ENCODE measurements at regions not wholly inside any gene's neighbourhood (a gene's known extent, or its start where the extent isn't known, plus 50 kb on each side); places are given as distances from the start of the nearest gene placed in this dataset.

DNA sequence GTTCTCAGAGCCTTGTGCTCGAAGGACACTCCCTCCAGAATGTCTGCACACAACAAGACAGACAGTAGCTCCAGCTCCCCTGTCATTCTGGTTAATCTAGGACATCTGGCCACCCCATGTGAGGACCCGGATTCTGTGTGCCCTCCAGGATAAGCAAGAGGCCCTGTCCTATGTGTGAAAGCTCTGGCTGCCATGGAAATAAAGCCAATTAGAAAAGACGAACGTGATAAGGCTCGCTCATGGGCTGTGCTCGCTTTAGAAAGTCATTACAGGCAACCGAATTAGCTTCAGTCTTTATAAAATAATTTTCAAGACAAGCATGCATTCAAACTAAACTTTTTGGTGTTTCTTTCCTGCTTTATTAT, 263.4 kb downstream of the INHBA start:
- no peaks in the 10 kb centered on the region for H4K20me1 ChIP-seq (replicated peaks in 1 of 2; ENCODE audit: control insufficient read depth in 1 of 2, insufficient read depth in 2 of 2, low read length in 2 of 2)
- POLR2A ChIA-PET (ENCODE audit: partially characterized antibody), result no interaction called here
- no peaks in the 10 kb centered on the region for H3K79me1 ChIP-seq (ENCODE audit: low read depth, low read length)
- no peaks in the 10 kb centered on the region; the same call in 1 of the 2 replicates for H3K23me2 ChIP-seq (ENCODE audit: low read depth, low read length)
- TF ChIP-seq RAD21 (IDR thresholded peaks at IDR 0.05 in 1 of 2, conservative IDR thresholded peaks at IDR 0.05 in 1 of 2; ENCODE audit: low read depth in 2 of 2, low read length in 2 of 2), result no peak
- TF ChIP-seq MAFK (IDR thresholded peaks at IDR 0.05; ENCODE audit: low read depth, low read length), result no peak
- no peak for TF ChIP-seq SAP30 (IDR thresholded peaks at IDR 0.05; ENCODE audit: insufficient read depth, insufficient replicate concordance, low read length)
- TF ChIP-seq SP2 (IDR thresholded peaks at IDR 0.05; ENCODE audit: low read length), result no peak
- no peak for TF ChIP-seq HDAC6 (IDR thresholded peaks at IDR 0.05; ENCODE audit: low read depth, low read length)
- no peak for TF ChIP-seq PHF8 (conservative IDR thresholded peaks at IDR 0.05; ENCODE audit: low read depth, low read length)
- TF ChIP-seq BACH1 (IDR thresholded peaks at IDR 0.05; ENCODE audit: low read length), result no peak
- TF ChIP-seq, protein P1, sequence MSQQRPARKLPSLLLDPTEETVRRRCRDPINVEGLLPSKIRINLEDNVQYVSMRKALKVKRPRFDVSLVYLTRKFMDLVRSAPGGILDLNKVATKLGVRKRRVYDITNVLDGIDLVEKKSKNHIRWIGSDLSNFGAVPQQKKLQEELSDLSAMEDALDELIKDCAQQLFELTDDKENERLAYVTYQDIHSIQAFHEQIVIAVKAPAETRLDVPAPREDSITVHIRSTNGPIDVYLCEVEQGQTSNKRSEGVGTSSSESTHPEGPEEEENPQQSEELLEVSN (IDR thresholded peaks at IDR 0.05), result no peak
- TF ChIP-seq TEAD4 (IDR thresholded peaks at IDR 0.05; ENCODE audit: low read depth, low read length), result no peak
- no peak overlapping the region for H3K9ac ChIP-seq (replicated peaks in 1 of 4; ENCODE audit: extremely low read depth in 1 of 4, low read depth in 3 of 4, low read length in 3 of 4)
- no peaks in the 10 kb centered on the region for H3K9me3 ChIP-seq (ENCODE audit: insufficient read depth in 2 of 2, low read depth in 1 of 2, low read length in 1 of 2)
- DNase-seq (ENCODE audit: low read depth in 1 of 2, low spot score in 2 of 2) (no peak), FAIRE-seq (no peak)
- H3K36me3 ChIP-seq (ENCODE audit: control insufficient read depth in 2 of 4, insufficient read depth in 4 of 4, low read length in 3 of 4), result no peaks in the 10 kb centered on the region
- H3K4me2 ChIP-seq (ENCODE audit: insufficient read depth in 1 of 2, low read depth in 2 of 2, low read length in 2 of 2), result no peak overlapping the region
- H2BK20ac ChIP-seq (ENCODE audit: low read length), result no peak overlapping the region
- no peak overlapping the region for H3K14ac ChIP-seq (ENCODE audit: insufficient read length)
- no peak overlapping the region for H3K4me3 ChIP-seq (ENCODE audit: extremely low read depth in 1 of 4, insufficient read depth in 2 of 4, low read depth in 3 of 4, low read length in 4 of 4)
- no peak overlapping the region for H3K23ac ChIP-seq (ENCODE audit: insufficient read length)
- no peak overlapping the region for H2AK5ac ChIP-seq (ENCODE audit: low read depth, low read length)
- H3K18ac ChIP-seq (ENCODE audit: extremely low read depth, low read length), result no peak overlapping the region
- H3K79me2 ChIP-seq (ENCODE audit: control insufficient read depth in 1 of 2, insufficient read depth in 2 of 2, low read length in 2 of 2), result no peaks in the 10 kb centered on the region
- no peak overlapping the region for H3K27ac ChIP-seq (ENCODE audit: low read depth, low read length)
- H2BK5ac ChIP-seq (ENCODE audit: low read depth, low read length), result no peak overlapping the region
- CTCF ChIA-PET (ENCODE audit: partially characterized antibody), result interaction anchor here (1.0 to 2.5 kb wide), 10 partner anchors 11 to 436 kb away, joined by 3 to 10 read pairs (median 4); no protein-coding TSS in a partner anchor
- no peak overlapping the region for H4K5ac ChIP-seq (ENCODE audit: insufficient read length, low read depth, low read length)
- no peak overlapping the region for H2BK15ac ChIP-seq (ENCODE audit: low read length)
- no peaks in the 10 kb centered on the region for H3K27me3 ChIP-seq (replicated peaks in 1 of 4; ENCODE audit: control insufficient read depth in 3 of 4, extremely low read depth in 1 of 4, insufficient read depth in 3 of 4, low read length in 3 of 4)
- no peak overlapping the region for H3K4ac ChIP-seq (replicated peaks; ENCODE audit: insufficient read length, low read depth, low read length)
- WGBS, 2 experiments (ENCODE audit: extremely low coverage in 1 of 2, insufficient coverage in 1 of 2, insufficient read length in 1 of 2, insufficient replicate concordance in 2 of 2, low coverage in 1 of 2, low lambda C conversion rate in 2 of 2, missing lambda C conversion rate in 1 of 2), result 87% methylated on average over 7 of the region's 7 CpGs; no CpG with 5 or more reads in 1 of the 2 experiments
- no peak overlapping the region for H2BK12ac ChIP-seq (ENCODE audit: low read depth, low read length)
- no peaks in the 10 kb centered on the region for H3K4me1 ChIP-seq (replicated peaks in 1 of 4; ENCODE audit: control insufficient read depth in 3 of 4, insufficient read depth in 4 of 4, low read length in 3 of 4)
- H3K56ac ChIP-seq (replicated peaks; ENCODE audit: insufficient read length, low read depth, low read length), result no peak overlapping the region
- no peak overlapping the region for H4K8ac ChIP-seq (ENCODE audit: extremely low read depth, insufficient read depth, low read length)
- no peak overlapping the region for H4K91ac ChIP-seq (replicated peaks; ENCODE audit: insufficient read length, low read length)
- no peak overlapping the region for H2BK120ac ChIP-seq (replicated peaks; ENCODE audit: low read depth, low read length)
- H2AFZ ChIP-seq (ENCODE audit: low read length), result no peak overlapping the region
